DOHH2 (cell line): ENCODE measurements at regions not wholly inside any gene's neighbourhood (a gene's known extent, or its start where the extent isn't known, plus 50 kb on each side); places are given as distances from the start of the nearest gene placed in this dataset.

Source experiments
- H3F3A ChIP-seq: fragments of 200-600 bp; sonication (generic), shearing (Covaris generic); 2 replicates; pipeline ENCODE4 v1.6.0; 2016; ENCODE audit warnings: antibody characterized with exemption, mild to moderate bottlenecking; ENCODE audit not compliant: control insufficient read depth, insufficient read depth
- H3K27ac ChIP-seq: fragments of 200-600 bp; sonication (generic); 2 replicates; pipeline ENCODE4 v1.5.1; 2014; ENCODE audit warnings: low read depth, mild to moderate bottlenecking, low read length, moderate library complexity
- H3K27me3 ChIP-seq: fragments of 200-600 bp; sonication (generic); 2 replicates; pipeline ENCODE4 v1.6.1; 2014; ENCODE audit warnings: mild to moderate bottlenecking, low read length, mixed read lengths; ENCODE audit not compliant: control insufficient read depth
- H3K36me3 ChIP-seq: fragments of 200-600 bp; sonication (generic); 2 replicates; pipeline ENCODE4 v1.6.1; 2014; ENCODE audit warnings: mild to moderate bottlenecking, low read length, moderate library complexity, mixed read lengths; ENCODE audit not compliant: control insufficient read depth
- H3K4me1 ChIP-seq: fragments of 200-600 bp; sonication (generic); 2 replicates; pipeline ENCODE4 v1.6.1; 2014; ENCODE audit warnings: mild to moderate bottlenecking, low read length, mixed read lengths; ENCODE audit not compliant: control insufficient read depth
- H3K4me2 ChIP-seq: fragments of 200-600 bp; sonication (generic); 2 replicates; pipeline ENCODE4 v1.6.0; 2014; ENCODE audit warnings: mild to moderate bottlenecking, low read length, moderate library complexity
- H3K4me3 ChIP-seq: fragments of 200-600 bp; sonication (generic); 2 replicates; pipeline ENCODE4 v1.5.1; 2014; ENCODE audit warnings: mild to moderate bottlenecking, low read length, mixed read lengths
- H3K79me2 ChIP-seq: fragments of 200-600 bp; sonication (generic); 2 replicates; pipeline ENCODE4 v1.6.1; 2014; ENCODE audit warnings: mild to moderate bottlenecking, low read length, mixed read lengths; ENCODE audit not compliant: control insufficient read depth
- H3K9me2 ChIP-seq: fragments of 200-600 bp; sonication (generic); replicated peaks from 2 replicates; pipeline ENCODE4 v1.6.1; 2014; ENCODE audit warnings: mild to moderate bottlenecking, low read length, mixed read lengths; ENCODE audit not compliant: control insufficient read depth
- H3K9me3 ChIP-seq: fragments of 200-600 bp; sonication (generic); 2 replicates; pipeline ENCODE4 v1.6.1; 2014; ENCODE audit warnings: antibody characterized with exemption, low read length, mixed read lengths; ENCODE audit not compliant: control insufficient read depth, insufficient read depth
- H4K20me1 ChIP-seq: fragments of 200-600 bp; sonication (generic); 2 replicates; pipeline ENCODE4 v1.6.0; 2014; ENCODE audit warnings: low read depth, mild to moderate bottlenecking, antibody characterized with exemption, low read length, moderate library complexity; ENCODE audit not compliant: control insufficient read depth, insufficient read depth
- CTCF ChIP-seq: fragments of 200-600 bp; sonication (generic); IDR thresholded peaks from one replicate; pipeline ENCODE4 v1.5.1; 2014; ENCODE audit warnings: antibody characterized with exemption, mild to moderate bottlenecking, low read depth, low read length; ENCODE audit not compliant: poor library complexity, severe bottlenecking
- EZH2phosphoT487 ChIP-seq: fragments of 200-600 bp; sonication (generic); IDR thresholded peaks from 2 replicates; pipeline ENCODE4 v1.6.1; 2017; ENCODE audit warnings: borderline replicate concordance, mild to moderate bottlenecking, antibody characterized with exemption, low read length, moderate library complexity, mixed read lengths

DNA sequence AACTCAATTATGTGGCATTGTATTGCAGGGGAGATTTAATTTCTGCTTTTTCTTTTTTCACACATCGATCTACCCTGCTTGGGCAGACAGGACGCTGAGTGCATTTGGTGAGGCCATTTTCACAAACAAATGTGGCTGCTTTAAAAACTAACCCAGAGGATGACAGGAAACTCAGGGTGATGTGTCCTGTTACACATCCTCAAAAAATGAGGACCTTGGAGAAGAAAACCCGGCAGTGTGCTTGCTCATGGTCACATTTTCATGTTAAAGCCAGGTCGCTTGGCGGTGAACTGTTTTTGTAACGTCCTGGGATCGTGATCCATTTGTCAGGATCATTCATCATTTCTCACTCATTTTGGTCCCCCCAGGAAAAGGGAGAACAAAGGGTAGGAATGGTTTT lies 478.3 kb upstream of the ADAMTS16 start:
- H3K79me2 ChIP-seq: no peaks in the 10 kb centered on the region
- H3F3A ChIP-seq: no peaks in the 10 kb centered on the region
- no peak for TF ChIP-seq CTCF
- TF ChIP-seq EZH2phosphoT487: no peak
- no peaks in the 10 kb centered on the region for H3K36me3 ChIP-seq
- no peaks in the 10 kb centered on the region for H3K4me1 ChIP-seq
- no peak overlapping the region for H3K4me3 ChIP-seq
- no peaks in the 10 kb centered on the region for H3K9me2 ChIP-seq
- H3K27me3 ChIP-seq: no peaks in the 10 kb centered on the region
- no peak overlapping the region for H3K4me2 ChIP-seq
- no peaks in the 10 kb centered on the region for H4K20me1 ChIP-seq
- peaks cover 8% of the 10 kb centered on the region; the same call in 1 of the 2 replicates for H3K9me3 ChIP-seq
- H3K27ac ChIP-seq: no peak overlapping the region

GRCh38 chr5:4662756-4663155 lies 477.4 kb upstream of the ADAMTS16 start:
- no peak overlapping the region for H3K27ac ChIP-seq
- H3K9me3 ChIP-seq: peaks cover 8% of the 10 kb centered on the region; the same call in 1 of the 2 replicates
- no peaks in the 10 kb centered on the region for H3K79me2 ChIP-seq
- no peaks in the 10 kb centered on the region for H3K4me1 ChIP-seq
- no peak overlapping the region for H3K4me3 ChIP-seq
- H3K9me2 ChIP-seq: no peaks in the 10 kb centered on the region
- no peaks in the 10 kb centered on the region for H4K20me1 ChIP-seq
- H3K4me2 ChIP-seq: no peak overlapping the region
- H3K27me3 ChIP-seq: no peaks in the 10 kb centered on the region
- no peak for TF ChIP-seq CTCF
- no peak for TF ChIP-seq EZH2phosphoT487
- no peaks in the 10 kb centered on the region for H3K36me3 ChIP-seq
- H3F3A ChIP-seq: no peaks in the 10 kb centered on the region

DNA sequence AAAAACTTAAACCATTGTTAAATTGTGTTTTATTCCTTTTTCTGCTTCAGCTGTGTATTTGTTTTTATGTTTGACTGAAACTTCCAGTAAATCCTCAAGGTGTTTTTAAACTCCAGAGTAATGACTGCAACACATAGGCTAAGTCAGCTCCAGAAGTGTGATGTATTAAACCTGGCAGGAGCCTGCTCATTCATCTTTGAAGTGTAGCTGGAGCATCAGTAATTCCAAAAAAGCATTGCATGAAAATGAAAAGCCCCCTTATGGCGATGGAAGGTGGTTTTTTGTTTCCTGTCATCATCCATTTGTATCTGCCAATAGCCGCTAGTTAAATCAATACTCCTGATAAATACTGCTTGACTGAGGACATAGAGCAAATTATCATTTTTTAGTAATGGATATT lies 474.2 kb upstream of the ADAMTS16 start:
- no peaks in the 10 kb centered on the region for H4K20me1 ChIP-seq
- H3K4me2 ChIP-seq: no peak overlapping the region
- no peaks in the 10 kb centered on the region for H3K79me2 ChIP-seq

More for the DNA sequence above, 474.2 kb upstream of the ADAMTS16 start:
- no peaks in the 10 kb centered on the region for H3K27me3 ChIP-seq
- H3K9me2 ChIP-seq: no peaks in the 10 kb centered on the region
- H3K4me3 ChIP-seq: no peak overlapping the region
- no peaks in the 10 kb centered on the region for H3F3A ChIP-seq
- H3K27ac ChIP-seq: no peak overlapping the region
- TF ChIP-seq EZH2phosphoT487 (no peak), CTCF (no peak)
- no peaks in the 10 kb centered on the region; the same call in 1 of the 2 replicates for H3K9me3 ChIP-seq
- H3K36me3 ChIP-seq: no peaks in the 10 kb centered on the region
- H3K4me1 ChIP-seq: no peaks in the 10 kb centered on the region
